HG02943 (cell line): ENCODE measurements at regions not wholly inside any gene's neighbourhood (a gene's known extent, or its start where the extent isn't known, plus 50 kb on each side); places are given as distances from the start of the nearest gene placed in this dataset.

ENCODE experiments used
- ATAC-seq: cut with Tn5 transposase; IDR thresholded peaks from one replicate; pipeline ENCODE4 v1.9.1; 2021; ENCODE audit warnings: mild to moderate bottlenecking, low read depth, moderate library complexity; ENCODE audit not compliant: unreplicated experiment

GRCh38 chr7:16235147-16236114 lies 185.9 kb downstream of the CRPPA start:
- no peak for ATAC-seq

DNA sequence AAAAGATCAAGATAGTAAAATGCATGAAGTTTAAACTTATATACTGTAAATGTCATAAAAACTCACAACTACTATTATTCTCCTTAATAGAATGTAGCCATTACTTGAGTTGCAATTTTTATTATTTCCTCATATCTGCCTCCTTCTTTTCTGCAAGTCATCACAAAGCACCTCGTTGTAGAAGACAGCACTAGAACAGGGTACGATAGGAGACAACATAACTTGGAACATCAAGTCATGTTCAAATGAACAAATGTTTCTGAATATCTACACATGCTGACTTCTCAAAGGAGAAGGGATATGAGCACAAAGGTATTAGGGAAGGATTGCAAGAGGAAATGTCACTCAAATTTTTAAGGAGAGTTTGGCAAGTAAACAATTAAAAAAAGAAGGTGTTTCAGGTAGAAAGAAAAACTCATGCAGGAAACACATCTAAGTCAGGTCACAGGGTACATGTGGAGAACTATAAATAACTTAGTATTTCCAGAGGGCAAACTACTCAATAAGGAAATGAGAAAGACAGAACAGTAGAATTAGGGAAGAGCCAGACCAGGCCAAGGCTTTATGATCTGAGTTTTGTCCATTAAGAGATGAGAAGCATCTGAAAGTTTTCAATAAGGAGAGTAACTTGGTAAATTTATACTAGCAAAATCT lies 186.7 kb downstream of the CRPPA start:
- no peak for ATAC-seq

- ATAC-seq: no peak
Measured at GRCh38 chr7:16233517-16233916, 187.8 kb downstream of the CRPPA start.

DNA sequence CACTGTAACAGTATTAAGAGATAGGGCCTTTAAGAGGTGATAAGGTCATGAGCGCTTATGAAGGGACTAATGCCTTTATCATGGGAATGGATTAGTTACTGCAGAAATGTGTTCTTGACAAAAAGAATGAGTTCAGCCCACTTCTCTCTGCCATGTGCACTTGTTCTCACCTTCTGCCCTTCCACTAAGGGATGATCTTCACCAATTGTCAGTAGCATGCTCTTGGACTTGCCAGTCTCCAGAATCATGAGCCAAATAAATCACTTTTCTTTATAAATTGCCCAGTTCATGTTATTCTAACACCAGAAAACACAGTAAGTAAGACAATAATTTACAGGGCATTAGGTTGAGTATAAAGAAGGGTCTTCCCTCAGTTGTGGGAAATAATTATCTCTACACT lies 189.1 kb downstream of the CRPPA start:
- ATAC-seq: no peak

DNA sequence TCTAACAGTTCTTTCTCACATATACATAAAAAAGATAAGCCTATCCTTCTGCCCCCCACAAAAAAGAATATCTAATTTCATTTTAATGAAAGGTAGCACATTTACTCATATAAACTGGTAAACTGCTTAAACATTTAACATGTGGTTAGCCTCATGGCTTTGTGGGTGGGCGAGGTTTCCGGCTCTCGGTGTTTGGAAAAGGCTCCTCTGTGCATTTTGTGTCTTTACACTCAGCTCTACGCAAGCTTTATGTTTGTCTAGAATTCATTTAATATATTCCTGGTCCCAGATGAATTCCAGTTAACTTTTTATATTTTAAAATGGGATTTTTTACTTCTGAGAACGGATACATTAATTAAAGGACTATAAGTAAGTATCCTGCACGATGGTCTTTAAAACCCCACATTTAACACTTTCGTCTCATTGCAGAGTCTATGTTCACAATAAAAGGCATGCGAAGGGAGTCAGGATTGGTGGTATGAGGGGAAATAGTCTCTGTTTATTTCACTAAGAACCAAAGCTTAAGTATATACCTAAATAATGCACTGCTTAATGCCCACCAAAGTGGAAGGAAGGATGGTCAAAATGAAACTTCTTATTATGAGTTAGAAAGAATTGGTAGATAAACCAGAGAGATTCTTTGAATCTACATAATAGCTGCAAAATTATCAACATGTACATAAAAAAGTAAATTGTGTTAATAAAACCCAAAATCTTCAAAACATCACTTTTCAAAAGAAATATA lies 197.2 kb downstream of the CRPPA start:
- ATAC-seq: no peak

GRCh38 chr7:16212610-16213009 lies 208.7 kb downstream of the CRPPA start:
- ATAC-seq: no peak

GRCh38 chr7:16212032-16212431 lies 209.3 kb downstream of the CRPPA start:
- no peak for ATAC-seq

- no peak for ATAC-seq
Measured at GRCh38 chr7:16211402-16211925, 209.9 kb downstream of the CRPPA start.

DNA sequence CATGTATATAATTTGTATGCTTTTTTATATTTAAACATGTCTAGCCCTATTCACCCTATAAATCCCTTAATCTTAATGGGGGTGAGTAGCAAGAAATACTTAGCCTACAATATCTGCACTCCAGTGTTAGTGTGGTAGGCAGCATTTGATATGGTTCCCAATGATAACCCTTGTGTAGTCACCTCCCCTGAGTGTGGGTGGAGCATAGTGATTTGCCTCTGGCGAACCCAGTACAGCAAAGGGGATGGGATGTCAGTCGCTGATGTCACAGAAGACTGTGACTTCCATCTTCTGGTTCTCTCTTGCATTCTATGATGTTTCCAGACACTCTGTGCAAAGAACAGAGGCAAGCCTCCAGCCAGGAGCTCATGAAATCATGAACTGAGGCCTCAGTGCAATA lies 211.2 kb downstream of the CRPPA start:
- ATAC-seq: no peak

DNA sequence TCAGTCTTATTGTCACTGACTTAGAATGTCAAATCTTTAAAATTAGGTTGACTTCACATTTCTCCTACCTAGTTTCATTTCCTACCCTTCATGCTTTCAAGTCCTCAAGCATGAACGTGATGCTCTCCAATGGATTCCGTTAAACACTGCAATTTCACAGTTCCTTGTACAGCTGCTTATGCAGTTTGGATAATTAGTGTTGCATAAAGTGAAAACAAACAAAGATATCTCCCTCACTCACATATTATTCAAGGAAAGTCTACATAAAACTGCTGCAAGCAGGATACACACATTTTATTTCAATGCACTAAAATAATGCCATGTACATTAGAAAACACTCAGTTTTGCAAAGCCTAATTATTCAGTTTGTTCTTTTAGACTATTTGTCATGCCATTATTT lies 214.0 kb downstream of the CRPPA start:
- no peak for ATAC-seq

GRCh38 chr7:16205466-16205865 lies 215.9 kb downstream of the CRPPA start:
- ATAC-seq: no peak

DNA sequence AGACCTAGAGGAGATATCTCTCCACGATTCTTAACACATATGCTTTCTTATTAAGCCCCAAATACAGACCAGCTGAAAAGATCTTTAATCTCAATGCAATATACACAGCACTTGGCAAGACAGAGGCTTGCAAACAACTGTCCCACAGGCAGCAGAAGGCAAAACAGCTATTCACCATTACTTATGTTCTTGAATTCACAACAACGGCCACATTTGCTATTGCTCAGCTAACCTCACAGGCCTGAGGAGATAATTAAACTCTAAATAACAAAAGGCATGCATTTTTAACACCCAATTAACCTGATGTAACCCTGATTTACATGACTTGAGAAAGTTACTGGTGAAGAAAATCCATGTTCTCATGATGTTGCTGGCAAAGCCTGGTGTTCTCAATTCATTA lies 216.4 kb downstream of the CRPPA start:
- ATAC-seq: no peak

DNA sequence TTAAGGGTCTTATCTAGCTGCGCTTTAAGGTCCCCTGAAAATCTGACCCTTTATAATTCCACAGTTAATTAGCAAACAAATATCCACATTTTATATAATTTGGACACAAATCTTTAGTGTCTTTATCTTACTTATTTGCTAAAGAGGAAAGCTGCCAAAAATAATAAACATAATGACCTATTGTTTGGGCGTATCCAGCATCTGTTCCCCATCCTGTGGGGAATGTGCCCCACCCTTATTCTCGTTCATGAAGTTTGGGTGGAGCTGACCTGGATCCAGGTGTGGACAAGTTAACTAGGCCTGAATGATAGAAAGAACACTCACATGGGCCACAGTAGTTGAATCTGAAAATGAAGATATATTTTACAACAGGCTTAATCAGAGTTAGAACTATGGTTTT lies 218.3 kb downstream of the CRPPA start:
- ATAC-seq: no peak

GRCh38 chr7:16202303-16202702 lies 219.0 kb downstream of the CRPPA start:
- no peak for ATAC-seq

DNA sequence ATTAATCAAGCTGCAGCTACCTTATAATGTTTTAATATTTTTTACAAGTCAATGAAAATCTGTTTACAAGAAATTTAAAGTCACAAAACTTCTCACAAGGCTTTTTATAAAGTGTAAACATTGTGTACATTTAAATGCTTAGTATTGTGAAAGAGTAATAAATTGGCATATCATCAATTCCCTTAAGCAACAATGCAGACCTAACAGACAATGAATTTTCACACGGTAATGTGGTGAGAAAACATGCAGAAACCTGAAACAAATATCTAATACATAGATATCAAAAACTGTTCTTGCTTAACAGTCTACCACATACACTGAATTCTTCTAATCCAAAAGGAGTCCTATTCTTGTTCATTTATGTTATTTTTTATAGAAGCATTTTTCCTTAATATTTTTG lies 220.7 kb downstream of the CRPPA start:
- ATAC-seq: no peak

- no peak for ATAC-seq
Measured at GRCh38 chr7:16193631-16194030, 227.7 kb downstream of the CRPPA start.

GRCh38 chr7:16189026-16189715 lies 232.2 kb downstream of the CRPPA start:
- no peak for ATAC-seq

GRCh38 chr7:16187131-16187530 lies 234.2 kb downstream of the CRPPA start:
- ATAC-seq: no peak

DNA sequence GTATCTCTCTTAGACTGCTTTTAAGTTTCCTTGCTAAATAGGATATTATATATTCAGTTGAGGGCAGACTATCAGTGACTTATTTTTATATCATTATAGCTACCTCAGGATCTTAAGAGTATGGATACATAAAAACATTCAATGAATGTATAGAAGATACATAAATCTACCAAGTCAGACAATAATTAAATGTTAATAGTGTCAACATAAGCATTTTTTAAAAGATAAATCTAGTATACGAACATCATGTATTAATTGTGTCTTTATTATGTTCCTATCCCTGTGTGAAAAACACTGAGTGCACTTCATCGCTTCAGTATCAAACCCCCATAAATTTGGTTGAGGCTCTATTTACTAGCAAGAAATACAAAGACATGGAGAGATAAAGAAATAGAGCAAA lies 242.8 kb downstream of the CRPPA start:
- no peak for ATAC-seq

DNA sequence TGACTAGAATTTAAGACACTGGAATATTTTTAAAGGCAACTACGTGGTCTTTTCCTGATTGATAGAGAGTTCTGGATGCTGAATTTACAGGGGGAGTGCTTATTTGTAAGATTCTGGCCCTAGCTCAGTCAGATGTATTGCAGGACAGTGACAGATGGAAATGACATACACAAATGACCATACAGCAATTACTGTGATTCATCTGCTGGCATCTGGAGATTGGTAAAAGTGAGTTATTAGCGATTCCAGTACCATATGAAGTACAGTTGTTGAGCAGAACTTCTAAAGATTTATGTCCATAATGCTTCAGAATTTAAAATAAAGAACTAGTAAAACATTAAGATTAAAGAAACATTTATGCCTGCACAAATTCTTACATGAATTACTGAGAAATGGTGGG lies 243.2 kb downstream of the CRPPA start:
- no peak for ATAC-seq
